ENCODE measurements at regions not wholly inside any gene's neighbourhood (a gene's known extent, or its start where the extent isn't known, plus 50 kb on each side); places are given as distances from the start of the nearest gene placed in this dataset.

- TF ChIP-seq POLR2A (IDR thresholded peaks at IDR 0.05) (no peak), CTCF (IDR thresholded peaks at IDR 0.05) (no peak)
Observed at GRCh38 chr4:123462007-123462406, 65.4 kb downstream of the SPRY1 start.
